NOMO-1 (cell line): ENCODE measurements at regions not wholly inside any gene's neighbourhood (a gene's known extent, or its start where the extent isn't known, plus 50 kb on each side); places are given as distances from the start of the nearest gene placed in this dataset.
"Not testable (repeated sequence)": the region's sequence is repeated elsewhere in the genome, so short reads cannot be mapped to it uniquely, and the experiment has no call there.

ENCODE experiments used
- DNase-seq, 2 experiments: peaks; one replicate each; lab custom pipeline; 2025; ENCODE audit not compliant: unreplicated experiment in 2 of 2; lab: John Stamatoyannopoulos, UW

- DNase-seq: not testable (repeated sequence)
Observed at GRCh38 chr21:32823296-32823695, 51.7 kb upstream of the PAXBP1 start.

- DNase-seq: no peak
Observed at GRCh38 chr21:32824950-32825349, 53.4 kb upstream of the PAXBP1 start.

- DNase-seq: peak; percentile 38 to 64
Observed at GRCh38 chr21:32826329-32827167, 55.0 kb upstream of the PAXBP1 start.

GRCh38 chr21:32828908-32829307, 57.4 kb upstream of the PAXBP1 start:
- no peak for DNase-seq

GRCh38 chr21:32829504-32829903, 57.9 kb upstream of the PAXBP1 start:
- no peak for DNase-seq

DNA sequence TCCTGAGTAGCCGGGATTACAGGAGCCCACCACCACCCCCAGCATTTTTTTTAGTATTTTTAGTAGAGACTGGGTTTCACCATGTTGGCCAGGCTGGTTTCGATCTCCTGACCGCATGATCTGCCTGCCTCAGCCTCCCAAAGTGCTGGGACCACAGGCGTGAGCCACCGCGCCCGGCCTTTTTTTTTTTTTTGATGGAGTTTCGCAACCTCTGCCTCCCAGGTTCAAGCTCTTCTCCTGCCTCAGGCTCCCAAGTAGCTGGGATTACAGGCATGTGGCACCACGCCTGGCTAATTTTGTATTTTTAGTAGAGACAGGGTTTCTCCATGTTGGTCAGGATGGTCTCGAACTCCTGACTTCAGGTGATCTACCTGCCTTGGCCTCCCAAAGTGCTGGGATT, 60.2 kb upstream of the PAXBP1 start:
- DNase-seq: not testable (repeated sequence)

- DNase-seq: no peak
Observed at GRCh38 chr21:32834211-32834915, 62.8 kb upstream of the PAXBP1 start.

- no peak for DNase-seq
Observed at GRCh38 chr21:32834916-32835235, 63.3 kb upstream of the PAXBP1 start.

DNA sequence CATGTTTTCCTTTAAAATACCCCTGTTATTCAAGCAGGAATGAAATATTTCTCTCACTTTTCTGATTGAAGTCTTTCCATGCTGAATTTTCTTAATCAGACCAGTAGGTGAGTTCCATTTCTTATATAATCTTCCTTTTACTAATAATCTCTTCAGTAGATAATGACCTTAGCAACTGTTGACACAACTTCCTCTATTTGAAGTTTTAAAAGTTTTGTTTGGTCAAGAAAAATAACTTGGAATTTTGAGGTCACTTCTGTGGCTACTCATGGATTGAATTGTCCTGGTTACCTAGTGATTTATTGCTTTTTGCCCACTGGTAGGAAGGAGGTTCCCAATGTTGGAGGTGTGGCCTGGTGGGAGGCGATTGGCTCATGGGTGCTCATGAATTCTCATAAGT, 70.6 kb upstream of the PAXBP1 start:
- DNase-seq: no peak

DNA sequence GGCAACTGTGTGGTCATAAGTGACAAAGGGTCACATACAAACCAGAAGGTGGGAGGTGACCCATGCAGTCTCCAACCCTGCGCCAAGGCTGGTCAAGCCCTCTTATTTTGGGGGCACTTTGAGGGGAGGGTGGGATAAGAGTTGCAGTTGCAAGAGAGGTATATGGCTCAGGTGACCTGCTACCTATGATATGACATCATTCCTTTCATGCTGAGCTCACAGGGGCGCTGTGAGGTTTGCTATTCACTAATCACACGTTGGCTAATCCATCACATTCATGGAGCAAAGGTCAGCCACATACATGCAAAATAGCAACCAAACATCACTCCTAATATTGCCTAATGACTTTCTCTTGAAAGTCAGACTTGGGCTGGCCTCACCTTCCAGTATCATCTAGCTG, 72.0 kb upstream of the PAXBP1 start:
- no peak for DNase-seq

GRCh38 chr21:32844076-32844475, 72.5 kb upstream of the PAXBP1 start:
- no peak for DNase-seq

DNA sequence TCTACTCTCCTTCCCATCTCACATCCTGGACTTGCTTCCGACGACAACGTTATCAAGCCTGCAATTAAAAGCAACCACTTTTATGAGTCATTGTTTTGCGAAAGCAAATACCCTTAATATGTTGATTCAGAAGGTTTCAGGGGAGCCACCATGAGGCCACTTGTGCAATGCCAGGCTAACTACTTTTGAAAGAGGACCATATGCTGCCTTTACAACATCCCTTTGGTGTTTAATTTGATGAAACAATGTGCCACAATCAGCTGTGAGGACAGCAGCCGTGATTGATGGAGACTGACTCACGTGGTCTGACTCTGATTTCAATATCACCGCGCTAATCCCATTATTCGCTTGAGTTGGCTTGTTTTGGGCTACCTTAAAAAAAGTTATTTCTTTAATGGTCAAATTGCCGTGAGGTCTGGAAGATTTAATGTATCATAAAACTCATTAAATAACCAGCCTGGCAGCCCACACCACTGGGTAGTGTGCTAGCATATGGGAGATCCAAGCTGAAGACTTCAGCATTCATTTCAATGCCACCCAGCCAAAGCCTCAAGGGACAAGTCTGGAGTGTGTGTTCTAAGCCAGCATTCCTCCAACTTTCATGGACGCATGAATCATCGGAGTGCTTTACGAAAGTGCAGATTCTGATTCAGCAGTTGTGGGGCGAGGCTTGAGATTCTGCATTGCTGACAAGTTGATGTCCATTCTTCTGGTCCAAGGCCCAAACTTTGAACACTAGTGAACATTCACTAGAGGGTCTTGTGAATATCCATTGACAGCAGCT, 73.3 kb upstream of the PAXBP1 start:
- DNase-seq: peak; percentile 78 to 91

DNA sequence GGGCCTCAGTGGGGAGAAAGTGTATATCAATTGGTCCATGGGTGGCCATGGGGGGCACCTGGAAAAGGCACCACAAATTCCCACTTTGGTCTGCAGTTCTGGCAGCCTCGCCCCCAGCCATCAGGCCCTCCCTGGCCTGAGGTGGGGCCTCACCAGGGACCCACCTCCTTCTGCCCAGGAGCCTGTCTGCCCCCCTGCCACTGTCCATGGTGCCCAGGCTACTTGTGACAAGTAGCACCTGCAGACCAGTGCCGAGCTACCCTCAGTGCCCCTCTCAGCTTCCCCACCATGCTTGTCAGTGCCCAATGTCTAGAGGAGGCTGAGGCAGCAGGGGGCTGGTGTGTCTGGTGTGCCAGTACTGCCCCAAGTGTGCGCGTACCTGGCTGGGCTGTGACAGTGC, 87.1 kb upstream of the PAXBP1 start:
- DNase-seq: no peak

- no peak for DNase-seq
Observed at GRCh38 chr21:32860399-32860798, 88.8 kb upstream of the PAXBP1 start.

- DNase-seq: no peak
Observed at GRCh38 chr21:32861866-32862265, 90.3 kb upstream of the PAXBP1 start.

- DNase-seq: no peak
Observed at GRCh38 chr21:32867597-32867996, 96.0 kb upstream of the PAXBP1 start.

- no peak for DNase-seq
Observed at GRCh38 chr21:32868631-32869454, 97.3 kb upstream of the PAXBP1 start.

- DNase-seq: no peak
Observed at GRCh38 chr21:32869459-32869858, 97.9 kb upstream of the PAXBP1 start.

DNA sequence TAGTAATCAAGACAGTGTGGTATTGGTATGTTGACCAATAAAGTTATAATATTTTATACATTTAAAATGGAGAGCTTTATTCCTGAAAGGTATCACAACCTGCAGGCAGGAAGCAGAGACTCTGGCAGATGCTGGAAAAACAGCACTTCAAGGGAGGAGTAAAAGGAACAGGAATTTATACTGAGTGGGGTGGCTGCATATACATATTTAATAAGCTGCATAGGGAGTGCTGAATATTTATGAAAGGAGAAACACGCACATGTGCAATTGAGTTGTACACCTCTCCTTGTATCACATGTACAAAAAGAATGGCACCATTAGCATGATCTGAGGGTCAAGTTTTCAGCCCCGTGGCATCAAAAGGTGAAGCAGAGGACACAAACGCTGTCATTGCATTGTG, 104.9 kb upstream of the PAXBP1 start:
- no peak for DNase-seq

DNA sequence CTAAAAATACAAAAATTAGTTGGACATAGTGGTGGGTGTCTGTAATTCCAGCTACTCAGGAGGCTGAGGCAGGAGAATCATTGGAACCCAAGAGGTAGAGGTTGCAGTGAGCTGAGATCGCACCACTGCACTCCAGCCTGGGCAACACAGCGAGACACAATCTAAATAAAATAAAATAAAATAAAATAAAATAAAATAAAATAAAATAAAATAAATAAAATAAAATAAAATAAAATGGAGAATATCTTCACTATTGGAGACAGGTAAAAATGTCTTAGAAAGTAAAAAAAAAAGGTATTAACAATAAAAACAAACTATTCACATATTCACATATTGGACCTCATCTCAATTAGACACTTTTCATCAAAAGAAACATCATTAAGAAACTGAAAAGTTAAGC, 106.3 kb upstream of the PAXBP1 start:
- DNase-seq: not testable (repeated sequence)

DNA sequence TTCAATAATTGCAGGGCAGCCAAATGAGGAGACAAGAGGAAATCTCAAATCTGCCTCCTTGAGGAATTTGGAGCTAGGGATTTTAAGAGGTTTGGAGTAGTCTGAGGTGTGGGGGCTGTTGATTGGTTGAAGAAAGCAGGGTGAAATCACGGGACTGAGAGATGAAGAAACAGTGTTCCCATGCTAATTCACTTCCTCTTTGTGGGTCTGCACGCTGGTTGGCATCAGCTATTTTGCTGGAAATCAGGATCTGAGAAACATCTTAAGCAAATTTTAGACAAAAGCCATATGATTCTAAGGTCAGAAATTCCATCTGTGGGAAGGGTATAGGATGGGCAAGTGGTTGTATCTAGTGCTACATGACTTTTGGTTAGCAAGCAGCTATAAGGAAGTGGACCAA, 107.1 kb upstream of the PAXBP1 start:
- DNase-seq: peak; percentile 10 to 33
